GM23338 (cell line): ENCODE measurements at regions not wholly inside any gene's neighbourhood (a gene's known extent, or its start where the extent isn't known, plus 50 kb on each side); places are given as distances from the start of the nearest gene placed in this dataset.

ENCODE experiments used
- ATAC-seq: fragments of 200-7000 bp; cut with Tn5 transposase; 3 replicates; pipeline ENCODE4 v1.9.1; 2020
- DNase-seq: peaks from one replicate; pipeline ENCODE4 v3.0.0-alpha.2; 2015; ENCODE audit warnings: low spot score
- H2AFZ ChIP-seq: fragments of 200-600 bp; sonication (generic); 2 replicates; pipeline ENCODE4 v1.8.0; 2016; ENCODE audit warnings: antibody characterized with exemption, mild to moderate bottlenecking, moderate library complexity
- H3F3A ChIP-seq: fragments of 200-600 bp; sonication (generic); replicated peaks from 2 replicates; pipeline ENCODE4 v1.8.0; 2017; ENCODE audit warnings: antibody characterized with exemption, mixed run types, low read depth
- H3K27ac ChIP-seq: fragments of 200-600 bp; sonication (generic); 2 replicates; pipeline ENCODE4 v1.6.1; 2016; ENCODE audit warnings: low read depth
- H3K27me3 ChIP-seq: fragments of 200-600 bp; sonication (generic); 2 replicates; pipeline ENCODE4 v1.8.0; 2016; ENCODE audit warnings: mild to moderate bottlenecking, mixed run types, moderate library complexity; ENCODE audit not compliant: insufficient read depth
- H3K36me3 ChIP-seq: fragments of 200-600 bp; sonication (generic); 2 replicates; pipeline ENCODE4 v1.8.0; 2016; ENCODE audit warnings: mild to moderate bottlenecking; ENCODE audit not compliant: insufficient read depth
- H3K4me1 ChIP-seq: fragments of 200-600 bp; sonication (generic); 2 replicates; pipeline ENCODE4 v1.8.0; 2016; ENCODE audit warnings: mild to moderate bottlenecking, moderate library complexity; ENCODE audit not compliant: insufficient read depth
- H3K4me2 ChIP-seq: fragments of 200-600 bp; sonication (generic); 2 replicates; pipeline ENCODE4 v1.7.1; 2017; ENCODE audit warnings: mixed run types
- H3K4me3 ChIP-seq: fragments of 200-600 bp; sonication (generic); 2 replicates; pipeline ENCODE4 v1.6.1; 2016; ENCODE audit warnings: mixed run types
- H3K79me2 ChIP-seq: fragments of 200-600 bp; sonication (generic); replicated peaks from 2 replicates; pipeline ENCODE4 v1.8.0; 2017; ENCODE audit warnings: mild to moderate bottlenecking; ENCODE audit not compliant: insufficient read depth
- H3K9me2 ChIP-seq: fragments of 200-600 bp; sonication (generic); 2 replicates; pipeline ENCODE4 v1.8.0; 2017; ENCODE audit not compliant: insufficient read depth
- H4K20me1 ChIP-seq: fragments of 200-600 bp; sonication (generic); replicated peaks from 2 replicates; pipeline ENCODE4 v1.8.0; 2017; ENCODE audit warnings: mild to moderate bottlenecking; ENCODE audit not compliant: insufficient read depth
- H3K27ac Mint-ChIP-seq: 2 replicates; pipeline ENCODE4 v1.8.0; 2020; ENCODE audit warnings: inconsistent platforms, mild to moderate bottlenecking, moderate library complexity, mixed read lengths
- H3K27me3 Mint-ChIP-seq: 3 replicates; pipeline ENCODE4 v1.8.0; 2022; ENCODE audit warnings: low read depth, mild to moderate bottlenecking, moderate library complexity, mixed read lengths, inconsistent platforms; ENCODE audit not compliant: insufficient read depth, poor library complexity
- H3K36me3 Mint-ChIP-seq: 3 replicates; pipeline ENCODE4 v1.8.0; 2021; ENCODE audit warnings: low read depth, mild to moderate bottlenecking, inconsistent platforms, moderate library complexity, mixed read lengths
- H3K4me1 Mint-ChIP-seq: 3 replicates; pipeline ENCODE4 v1.8.0; 2020; ENCODE audit warnings: mild to moderate bottlenecking, inconsistent platforms, mixed read lengths
- H3K4me3 Mint-ChIP-seq: 3 replicates; pipeline ENCODE4 v1.8.0; 2021; ENCODE audit warnings: moderate library complexity, mild to moderate bottlenecking, inconsistent platforms, mixed read lengths
- H3K9me3 Mint-ChIP-seq: 3 replicates; pipeline ENCODE4 v1.8.0; 2020; ENCODE audit warnings: moderate library complexity, mild to moderate bottlenecking, inconsistent platforms, mixed read lengths
- CREB1 ChIP-seq: fragments of 250-450 bp; sonication (Bioruptor Pico); IDR thresholded peaks from 2 replicates; pipeline ENCODE4 v1.5.0; 2020; ENCODE audit warnings: low read depth, mild to moderate bottlenecking, moderate library complexity
- CTCF ChIP-seq, 2 experiments: fragments of 200-600 bp in 1 of 2; sonication (generic) in 1 of 2; conservative IDR thresholded peaks; 2 replicates each; pipeline versions ENCODE4 v1.5.1 to v1.6.1; 2016 to 2017; ENCODE audit warnings: antibody characterized with exemption in 2 of 2, low read depth in 2 of 2, mild to moderate bottlenecking in 2 of 2, moderate library complexity in 1 of 2
- ETS1 ChIP-seq: IDR thresholded peaks from 2 replicates; pipeline ENCODE4 v1.6.1; 2016; ENCODE audit warnings: antibody characterized with exemption
- EZH2 ChIP-seq: fragments of 200-600 bp; sonication (generic); IDR thresholded peaks from one replicate; pipeline ENCODE4 v1.8.0; 2017; ENCODE audit warnings: antibody characterized with exemption, mild to moderate bottlenecking, low read depth; ENCODE audit not compliant: unreplicated experiment
- EZH2phosphoT487 ChIP-seq: fragments of 200-600 bp; sonication (generic); IDR thresholded peaks from one replicate; pipeline ENCODE4 v1.8.1; 2018; ENCODE audit warnings: antibody characterized with exemption; ENCODE audit not compliant: unreplicated experiment
- JUNB ChIP-seq: IDR thresholded peaks from one replicate; pipeline ENCODE4 v1.6.1; 2016; ENCODE audit warnings: antibody characterized with exemption; ENCODE audit not compliant: unreplicated experiment
- NANOG ChIP-seq: IDR thresholded peaks from 2 replicates; pipeline ENCODE4 v1.6.1; 2016; ENCODE audit warnings: antibody characterized with exemption, borderline replicate concordance
- POLR2AphosphoS5 ChIP-seq: IDR thresholded peaks from 2 replicates; pipeline ENCODE4 v1.6.1; 2016; ENCODE audit warnings: antibody characterized with exemption, low read depth
- REST ChIP-seq: IDR thresholded peaks from one replicate; pipeline ENCODE4 v1.6.1; 2018; ENCODE audit warnings: antibody characterized with exemption; ENCODE audit not compliant: unreplicated experiment
- STAT1 ChIP-seq: IDR thresholded peaks from one replicate; pipeline ENCODE4 v1.6.1; 2016; ENCODE audit warnings: antibody characterized with exemption; ENCODE audit not compliant: unreplicated experiment
- ZNF114 ChIP-seq: fragments of 250-450 bp; sonication (Bioruptor Pico); IDR thresholded peaks from 2 replicates; pipeline ENCODE4 v1.5.0; 2020; ENCODE audit warnings: mild to moderate bottlenecking, moderate library complexity
- ZNF331 ChIP-seq: fragments of 250-450 bp; sonication (Bioruptor Pico); IDR thresholded peaks from 2 replicates; pipeline ENCODE4 v1.5.0; 2020; ENCODE audit warnings: low read depth, mild to moderate bottlenecking, moderate library complexity
- ZNF462 ChIP-seq: fragments of 250-450 bp; sonication (Bioruptor Pico); IDR thresholded peaks from 2 replicates; pipeline ENCODE4 v1.5.0; 2020; ENCODE audit warnings: mild to moderate bottlenecking, moderate library complexity

- Histone ChIP-seq H3K4me2 (no peak overlapping the region), H3K79me2 (no peaks in the 10 kb centered on the region), H3K27ac (no peak overlapping the region), H3K4me1 (no peaks in the 10 kb centered on the region), H3K4me3 (no peak overlapping the region), H3F3A (no peaks in the 10 kb centered on the region), H4K20me1 (no peaks in the 10 kb centered on the region), H2AFZ (no peak overlapping the region), H3K9me2 (no peaks in the 10 kb centered on the region), H3K27me3 (no peaks in the 10 kb centered on the region), H3K36me3 (no peaks in the 10 kb centered on the region)
- Mint-ChIP-seq H3K27ac (no peak overlapping the region), H3K9me3 (no peaks in the 10 kb centered on the region), H3K27me3 (no peaks in the 10 kb centered on the region), H3K36me3 (no peaks in the 10 kb centered on the region), H3K4me3 (no peak overlapping the region), H3K4me1 (no peaks in the 10 kb centered on the region)
- no peak for DNase-seq
- ATAC-seq: no peak
- no peak for TF ChIP-seq ZNF114 (CRISPR knock-in tag)
- no peak for TF ChIP-seq POLR2AphosphoS5
- no peak for TF ChIP-seq ZNF462 (CRISPR knock-in tag)
- TF ChIP-seq EZH2: no peak
- no peak for TF ChIP-seq CTCF (conservative IDR thresholded peaks at IDR 0.05; ENCODE audit: low read depth in 2 of 2)
- no peak for TF ChIP-seq EZH2phosphoT487
- no peak for TF ChIP-seq REST
- TF ChIP-seq ZNF331: no peak
- TF ChIP-seq JUNB: no peak
- no peak for TF ChIP-seq CREB1
- no peak for TF ChIP-seq NANOG
- TF ChIP-seq ETS1: no peak
- no peak for TF ChIP-seq STAT1
Observed at GRCh38 chr4:166628454-166628853, 605.8 kb downstream of the SPOCK3 start.
